GM21390 (cell line): ENCODE measurements at regions not wholly inside any gene's neighbourhood (a gene's known extent, or its start where the extent isn't known, plus 50 kb on each side); places are given as distances from the start of the nearest gene placed in this dataset.

Experiments used
- ATAC-seq: cut with Tn5 transposase; IDR thresholded peaks from one replicate; pipeline ENCODE4 v1.9.1; 2021; ENCODE audit not compliant: unreplicated experiment

GRCh38 chr2:237213315-237214022 is 127.8 kb downstream of the COPS8 start:
- ATAC-seq, result no peak

GRCh38 chr2:237214030-237214675 is 128.5 kb downstream of the COPS8 start:
- ATAC-seq, result no peak

- no peak for ATAC-seq
These were observed 129.3 kb downstream of the COPS8 start for GRCh38 chr2:237214963-237215362.

GRCh38 chr2:237217995-237218616 is 132.4 kb downstream of the COPS8 start:
- ATAC-seq, result no peak

GRCh38 chr2:237218756-237219155 is 133.1 kb downstream of the COPS8 start:
- ATAC-seq, result no peak

- no peak for ATAC-seq
These were observed 134.1 kb downstream of the COPS8 start for GRCh38 chr2:237219826-237220225.

- ATAC-seq, result no peak
These were observed 135.8 kb downstream of the COPS8 start for GRCh38 chr2:237221443-237221842.

GRCh38 chr2:237222178-237222577 is 136.5 kb downstream of the COPS8 start:
- ATAC-seq, result no peak

- ATAC-seq, result no peak
These were observed 136.9 kb downstream of the COPS8 start for GRCh38 chr2:237222601-237223041.

- ATAC-seq, result no peak
These were observed 137.6 kb downstream of the COPS8 start for GRCh38 chr2:237223201-237223861.

GRCh38 chr2:237227190-237227589 is 141.5 kb downstream of the COPS8 start:
- no peak for ATAC-seq

- no peak for ATAC-seq
These were observed 142.0 kb downstream of the COPS8 start for GRCh38 chr2:237227592-237228280.

- no peak for ATAC-seq
These were observed 142.6 kb downstream of the COPS8 start for GRCh38 chr2:237228281-237228625.

GRCh38 chr2:237229905-237230304 is 144.2 kb downstream of the COPS8 start:
- no peak for ATAC-seq

GRCh38 chr2:237230355-237230754 is 144.7 kb downstream of the COPS8 start:
- no peak for ATAC-seq

GRCh38 chr2:237231593-237231992 is 145.9 kb downstream of the COPS8 start:
- ATAC-seq, result no peak

- ATAC-seq, result no peak
These were observed 146.5 kb downstream of the COPS8 start for GRCh38 chr2:237232166-237232565.

- ATAC-seq, result no peak
These were observed 148.6 kb downstream of the COPS8 start for GRCh38 chr2:237234268-237234667.

GRCh38 chr2:237235383-237236095 is 149.8 kb downstream of the COPS8 start:
- no peak for ATAC-seq

GRCh38 chr2:237236188-237236587 is 150.5 kb downstream of the COPS8 start:
- ATAC-seq, result no peak

GRCh38 chr2:237238249-237238648 is 152.6 kb downstream of the COPS8 start:
- no peak for ATAC-seq
